Right lobe of liver (tissue), 6 donors: ENCODE measurements at regions not wholly inside any gene's neighbourhood (a gene's known extent, or its start where the extent isn't known, plus 50 kb on each side); places are given as distances from the start of the nearest gene placed in this dataset.

ENCODE experiments used
- ATAC-seq, 4 donors: fragments of 200-7000 bp; cut with Tn5 transposase; one replicate each; pipeline ENCODE4 v1.9.1; 2020; ENCODE audit warnings: mild to moderate bottlenecking in 4 of 4, moderate library complexity in 4 of 4
- DNase-seq, 3 donors: peaks; one replicate each; pipeline ENCODE4 v3.0.0-alpha.2; 2020
- H3K27ac ChIP-seq, 3 donors: fragments of 200-600 bp; one replicate each; pipeline ENCODE4 v1.8.0; 2022
- H3K27me3 ChIP-seq, 2 donors: fragments of 200-600 bp; one replicate each; pipeline ENCODE4 v1.8.0; 2022
- H3K36me3 ChIP-seq, 4 donors: fragments of 200-600 bp; sonication (generic) in 1 of 4; one replicate each; pipeline versions ENCODE4 v1.5.1 to v1.8.0; 2017 to 2022; ENCODE audit warnings: control low read depth in 1 of 4
- H3K4me1 ChIP-seq, 4 donors: fragments of 200-600 bp; sonication (generic) in 1 of 4; one replicate each; pipeline versions ENCODE4 v1.5.1 to v1.8.0; 2017 to 2022; ENCODE audit warnings: control low read depth in 1 of 4
- H3K4me3 ChIP-seq, 3 donors: fragments of 200-600 bp; one replicate each; pipeline ENCODE4 v1.8.0; 2022
- H3K9me3 ChIP-seq, 4 donors: fragments of 200-600 bp; sonication (generic) in 1 of 4; one replicate each; pipeline versions ENCODE4 v1.5.1 to v1.8.0; 2017 to 2022; ENCODE audit warnings: control low read depth in 1 of 4
- CTCF ChIP-seq, 4 donors: fragments of 200-600 bp in 3 of 4; fragments of 450-650 bp in 1 of 4; IDR thresholded peaks; one replicate each; pipeline versions ENCODE4 v1.5.1 to v1.8.0; 2016 to 2022; ENCODE audit warnings: antibody characterized with exemption in 4 of 4, mild to moderate bottlenecking in 2 of 4
- POLR2A ChIP-seq: fragments of 450-650 bp; IDR thresholded peaks from one replicate; pipeline ENCODE4 v1.6.1; 2017; ENCODE audit warnings: antibody characterized with exemption, mild to moderate bottlenecking
- WGBS: methylation state at CpG from one replicate; pipeline ENCODE4 v1.1.6; 2018; ENCODE audit warnings: low coverage, low lambda C conversion rate; ENCODE audit not compliant: insufficient coverage; ENCODE audit errors: missing lambda C conversion rate; 5-methylcytosine and 5-hydroxymethylcytosine counted together
- intact Hi-C, 2 donors: fragments of 100-400 bp; cut with DNase I; formaldehyde crosslinking; loops; one replicate each; pipeline versions ENCODE4 v1.11.2 to v1.14.1; 2022
- donor health status: DM: no; HTN: yes; CAD: no.
- donor health status: DM: no; HTN: no; CAD: no.
- donor health status: DM: no; HTN: no; CAD: no.
- donor health status: DM: no; HTN: yes; CAD: no.
- donor health status: DM: no; HTN: yes; CAD: no.

- Histone ChIP-seq H3K4me1 (no peaks in the 10 kb centered on the region), H3K27ac (no peak overlapping the region), H3K4me3 (no peak overlapping the region), H3K27me3 (no peaks in the 10 kb centered on the region), H3K9me3 (no peaks in the 10 kb centered on the region), H3K36me3 (no peaks in the 10 kb centered on the region)
- intact Hi-C loops, result no loop called here
- no peak for TF ChIP-seq POLR2A
- TF ChIP-seq CTCF (IDR thresholded peaks at IDR 0.05), result no peak
- no peak for ATAC-seq
- WGBS, result 8% methylated on average over 1 of the region's 1 CpG
- no peak for DNase-seq
Observed at GRCh38 chr15:97627634-97628033, 332.9 kb upstream of the ARRDC4 start.

GRCh38 chr15:97645758-97646157 lies 314.7 kb upstream of the ARRDC4 start:
- no peak for TF ChIP-seq POLR2A
- TF ChIP-seq CTCF (IDR thresholded peaks at IDR 0.05), result no peak
- H3K9me3 ChIP-seq, result no peaks in the 10 kb centered on the region
- no peak overlapping the region for H3K4me3 ChIP-seq
- 30% methylated on average over 2 of the region's 2 CpGs for WGBS
- DNase-seq (no peak), ATAC-seq (no peak)
- no peaks in the 10 kb centered on the region for H3K4me1 ChIP-seq
- H3K36me3 ChIP-seq, result no peaks in the 10 kb centered on the region
- intact Hi-C loops, result no loop called here
- H3K27me3 ChIP-seq, result no peaks in the 10 kb centered on the region
- H3K27ac ChIP-seq, result no peak overlapping the region

DNA sequence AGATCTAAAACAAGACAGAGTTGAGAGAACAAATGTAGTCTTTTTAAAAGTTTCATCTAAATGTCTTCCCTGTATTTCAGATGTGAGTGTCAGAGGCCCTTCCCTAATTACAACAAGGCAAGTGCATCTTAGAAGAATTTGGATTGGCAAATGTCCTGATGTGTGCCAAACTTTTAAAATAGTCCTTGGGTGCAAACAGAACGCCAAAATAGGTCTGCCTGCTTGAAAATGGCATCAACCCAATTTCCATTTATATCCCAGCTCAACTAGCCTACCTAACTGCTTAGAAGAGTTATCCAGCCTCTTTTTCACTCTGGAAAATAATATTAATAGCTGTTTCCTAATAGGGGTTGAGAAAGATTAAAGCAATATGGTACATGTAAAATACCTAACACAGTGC lies 311.8 kb upstream of the ARRDC4 start:
- no peaks in the 10 kb centered on the region for H3K27me3 ChIP-seq
- ATAC-seq, result no peak
- no peaks in the 10 kb centered on the region for H3K4me1 ChIP-seq
- H3K27ac ChIP-seq, result no peak overlapping the region
- TF ChIP-seq POLR2A, result no peak
- TF ChIP-seq CTCF (IDR thresholded peaks at IDR 0.05), result no peak
- DNase-seq, result no peak
- no peaks in the 10 kb centered on the region for H3K9me3 ChIP-seq
- 50% methylated on average over 1 of the region's 1 CpG for WGBS
- intact Hi-C loops, result no loop called here
- no peaks in the 10 kb centered on the region for H3K36me3 ChIP-seq
- H3K4me3 ChIP-seq, result no peak overlapping the region

- 47% methylated on average over 3 of the region's 3 CpGs for WGBS
- no peaks in the 10 kb centered on the region for H3K27me3 ChIP-seq
- H3K36me3 ChIP-seq, result no peaks in the 10 kb centered on the region
- ATAC-seq (no peak), DNase-seq (no peak)
- no peaks in the 10 kb centered on the region for H3K4me1 ChIP-seq
- H3K4me3 ChIP-seq, result no peak overlapping the region
- no peak for TF ChIP-seq CTCF (IDR thresholded peaks at IDR 0.05)
- TF ChIP-seq POLR2A, result no peak
- intact Hi-C loops, result no loop called here
- H3K9me3 ChIP-seq, result no peaks in the 10 kb centered on the region
- no peak overlapping the region for H3K27ac ChIP-seq
Observed at GRCh38 chr15:97652041-97652440, 308.5 kb upstream of the ARRDC4 start.

DNA sequence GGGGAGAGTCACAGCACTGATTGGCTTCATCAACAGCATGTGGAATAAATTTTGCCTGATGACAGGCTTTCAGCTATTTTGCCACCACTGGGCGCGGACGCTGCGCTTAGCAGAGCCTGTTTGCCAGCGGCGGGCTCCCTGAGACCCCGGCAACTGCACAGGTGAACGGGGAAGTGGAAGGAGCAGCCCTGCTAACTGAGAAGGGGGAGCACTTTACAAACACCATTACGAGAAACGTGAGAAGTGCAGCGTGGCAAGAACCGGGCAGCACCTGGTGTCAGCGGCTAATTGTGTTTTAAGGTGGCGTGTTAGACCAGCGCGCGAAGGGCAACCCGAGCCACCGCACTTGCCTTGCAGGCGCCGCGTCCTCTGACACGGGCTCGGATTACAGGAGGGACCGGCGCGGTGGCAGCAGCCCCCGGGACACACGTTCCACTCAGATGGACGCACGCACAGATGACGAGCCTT lies 307.8 kb upstream of the ARRDC4 start:
- no peaks in the 10 kb centered on the region for H3K27me3 ChIP-seq
- TF ChIP-seq CTCF (IDR thresholded peaks at IDR 0.05) (no peak), POLR2A (no peak)
- peak in 1 of 4 donors; percentile 10 for ATAC-seq
- no peak overlapping the region for H3K27ac ChIP-seq
- intact Hi-C loops, result no loop called here
- H3K4me3 ChIP-seq, result no peak overlapping the region
- no peaks in the 10 kb centered on the region for H3K9me3 ChIP-seq
- no peaks in the 10 kb centered on the region for H3K36me3 ChIP-seq
- no peaks in the 10 kb centered on the region for H3K4me1 ChIP-seq
- WGBS, result 12% methylated on average over 29 of the region's 32 CpGs
- DNase-seq, result no peak
